ENCODE measurements at regions not wholly inside any gene's neighbourhood (a gene's known extent, or its start where the extent isn't known, plus 50 kb on each side); places are given as distances from the start of the nearest gene placed in this dataset.

- peak; percentile 37 for DNase-seq (ENCODE audit: low spot score)
These were observed 55.8 kb upstream of the SHC3 start for GRCh38 chr9:89234205-89235067.

- no peak for DNase-seq (ENCODE audit: low spot score)
These were observed 58.4 kb upstream of the SHC3 start for GRCh38 chr9:89236955-89237573.

GRCh38 chr9:89238424-89238823 is 59.8 kb upstream of the SHC3 start:
- DNase-seq (ENCODE audit: low spot score), result no peak

- DNase-seq (ENCODE audit: low spot score), result no peak
These were observed 64.9 kb upstream of the SHC3 start for GRCh38 chr9:89243296-89244061.

GRCh38 chr9:89246840-89247239 is 64.2 kb upstream of the CKS2 start:
- no peak for DNase-seq (ENCODE audit: low spot score)

GRCh38 chr9:89247431-89248353 is 63.3 kb upstream of the CKS2 start:
- peak; percentile 57 for DNase-seq (ENCODE audit: low spot score)

GRCh38 chr9:89249001-89249400 is 62.0 kb upstream of the CKS2 start:
- no peak for DNase-seq (ENCODE audit: low spot score)

- DNase-seq (ENCODE audit: low spot score), result no peak
These were observed 58.2 kb upstream of the CKS2 start for GRCh38 chr9:89252651-89253267.

- no peak for DNase-seq (ENCODE audit: low spot score)
These were observed 56.8 kb upstream of the CKS2 start for GRCh38 chr9:89254058-89254772.

GRCh38 chr9:89254773-89255125 is 56.2 kb upstream of the CKS2 start:
- DNase-seq (ENCODE audit: low spot score), result no peak

- no peak for DNase-seq (ENCODE audit: low spot score)
These were observed 54.8 kb upstream of the CKS2 start for GRCh38 chr9:89256225-89256624.

GRCh38 chr9:89256642-89257041 is 54.4 kb upstream of the CKS2 start:
- no peak for DNase-seq (ENCODE audit: low spot score)

- no peak for DNase-seq (ENCODE audit: low spot score)
These were observed 50.5 kb upstream of the CKS2 start for GRCh38 chr9:89260525-89260924.

All from iPS-NIHi11 (cell line).